ENCODE measurements at regions not wholly inside any gene's neighbourhood (a gene's known extent, or its start where the extent isn't known, plus 50 kb on each side); places are given as distances from the start of the nearest gene placed in this dataset.

DNA sequence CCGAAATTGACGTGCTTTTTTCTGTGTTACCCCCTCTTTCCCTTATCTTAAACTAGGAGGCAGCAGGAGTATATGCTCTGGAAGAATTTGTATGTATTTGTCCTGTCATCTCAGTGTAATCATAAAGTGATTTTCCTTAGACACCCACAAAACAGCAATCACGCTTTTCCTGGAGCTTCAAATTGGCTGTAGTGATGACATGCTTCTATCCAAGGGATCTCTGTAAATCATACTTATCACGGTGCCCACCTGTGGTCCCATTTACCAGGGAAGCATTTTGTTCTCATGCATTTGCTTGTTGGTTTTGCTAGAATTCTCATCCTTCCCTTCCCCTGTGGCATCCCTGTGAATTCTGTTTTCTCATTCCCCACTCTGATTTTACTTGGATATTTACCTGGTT, 220.8 kb upstream of the THUMPD2 start:
- TF ChIP-seq GATA3 (IDR thresholded peaks at IDR 0.05; ENCODE audit: low read depth, low read length): no peak
- no peak for TF ChIP-seq GATA2 (IDR thresholded peaks at IDR 0.05; ENCODE audit: low read depth, low read length)

All from SH-SY5Y (cell line).